HL-60/S4 treated with retinoic acid at 250 ng/mL for 4 days and 3 days (cell line): ENCODE measurements at regions not wholly inside any gene's neighbourhood (a gene's known extent, or its start where the extent isn't known, plus 50 kb on each side); places are given as distances from the start of the nearest gene placed in this dataset.

ENCODE experiments used
- in situ Hi-C: fragments of 300-500 bp; cut with MboI; formaldehyde crosslinking; loops from 2 replicates; pipeline ENCODE4 v1.7.0; 2022; ENCODE audit warnings: low sequenced_read_pairs

DNA sequence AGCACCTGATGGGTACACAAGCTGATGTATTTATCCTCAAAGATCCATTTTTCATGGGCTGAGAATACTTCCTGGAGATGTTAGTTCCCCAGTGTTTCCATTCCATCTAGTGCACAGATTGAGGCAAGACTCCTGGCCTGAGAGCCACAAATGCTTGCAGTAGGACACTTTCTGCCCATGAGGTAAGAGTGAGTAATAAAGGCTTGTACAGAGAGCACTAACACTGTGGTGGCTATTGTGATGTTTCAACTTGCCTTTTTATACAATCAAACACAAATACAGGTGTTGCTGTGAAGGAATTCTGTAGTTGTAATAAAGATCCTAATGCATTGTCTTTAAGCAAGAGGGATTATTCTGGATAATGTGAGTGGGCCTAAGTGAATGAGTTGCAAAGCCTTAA is 186.1 kb upstream of the ADAMTS5 start:
- in situ Hi-C loops: no loop called here

DNA sequence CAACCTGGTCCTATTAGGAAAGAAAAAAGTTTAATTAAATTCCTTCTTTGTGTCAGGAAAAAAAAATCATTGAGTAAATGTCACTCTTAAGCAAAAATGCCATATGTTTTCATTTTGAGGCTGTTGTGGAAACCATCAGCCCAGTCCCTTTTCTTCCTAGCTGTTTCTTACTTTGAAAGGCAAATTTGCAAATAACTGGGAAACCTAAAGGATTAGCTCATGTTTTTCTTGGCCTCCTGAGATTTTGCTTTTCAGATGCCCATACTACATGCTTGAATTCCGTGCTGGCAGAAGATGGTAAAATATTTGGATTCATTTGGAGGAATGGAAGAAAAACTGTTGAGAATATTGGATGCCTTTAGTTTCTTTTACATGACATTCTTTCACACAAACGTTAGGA is 182.1 kb upstream of the ADAMTS5 start:
- in situ Hi-C loops: no loop called here

DNA sequence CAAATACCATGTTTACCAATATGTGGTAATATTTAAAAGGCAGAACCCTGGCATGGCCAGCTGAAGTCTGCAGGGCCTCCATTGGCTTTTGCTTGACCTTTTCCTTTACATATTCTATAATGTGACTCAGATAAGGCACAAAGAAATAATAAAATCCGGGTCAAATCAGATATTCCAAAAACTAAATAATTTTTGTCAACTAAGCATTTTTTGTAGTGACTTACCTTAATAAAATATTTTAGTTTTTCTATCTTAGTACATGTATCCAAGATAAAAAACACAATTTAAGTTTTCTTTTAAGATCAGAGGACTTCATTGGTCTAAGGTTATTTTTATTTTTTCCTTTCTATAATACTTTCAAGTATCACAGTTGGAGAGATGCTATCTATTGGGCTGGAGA is 179.4 kb upstream of the ADAMTS5 start:
- in situ Hi-C loops: no loop called here

DNA sequence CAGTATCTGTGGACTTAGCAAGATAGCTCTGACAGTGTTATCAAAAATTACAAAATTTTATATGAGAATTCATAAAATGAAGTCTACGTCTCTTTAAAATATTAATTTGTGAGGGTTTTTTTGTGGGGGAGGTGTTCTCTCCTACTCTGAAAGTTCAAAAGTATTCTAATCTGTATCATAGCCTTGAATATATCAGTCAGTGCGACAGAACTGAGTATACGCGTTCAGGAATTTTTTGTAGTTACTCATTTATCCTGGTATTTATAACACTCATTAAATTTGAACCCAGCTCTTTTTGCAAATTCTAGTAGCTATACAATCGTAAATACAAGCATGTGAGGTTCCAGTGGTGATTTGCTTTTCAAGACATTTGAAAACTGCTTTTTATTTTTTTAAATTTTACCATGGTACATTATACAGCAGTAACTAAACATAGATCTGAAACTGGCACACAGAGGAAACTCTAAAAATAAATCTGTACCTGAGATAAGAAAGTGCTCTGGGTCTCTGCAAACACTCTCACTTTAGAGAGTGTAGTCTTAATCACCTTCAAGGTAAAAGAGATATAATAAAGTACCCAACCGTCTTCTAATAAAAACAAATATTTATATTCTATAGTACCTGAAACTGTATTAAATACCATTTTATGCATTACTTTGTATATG is 178.4 kb upstream of the ADAMTS5 start:
- in situ Hi-C loops: no loop called here

DNA sequence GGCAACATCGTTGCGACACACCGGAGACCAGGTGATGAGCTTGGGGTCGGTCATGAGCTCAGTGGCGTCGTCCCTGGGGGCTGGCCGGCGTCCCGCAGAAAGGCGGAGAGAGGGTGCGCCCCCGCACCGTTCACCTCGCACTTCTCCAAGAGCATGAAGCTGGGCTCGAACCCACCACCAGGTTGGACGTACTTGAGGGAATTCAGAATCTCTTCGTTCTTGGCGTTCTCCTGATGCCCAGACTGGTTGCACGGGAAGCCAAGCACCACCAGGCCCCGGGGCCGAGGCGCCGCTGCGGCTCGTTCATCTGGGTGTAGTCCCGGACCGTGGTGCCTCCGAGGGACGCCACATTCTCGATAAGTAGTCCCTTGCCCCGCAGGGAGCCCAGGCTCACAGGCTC is 176.6 kb upstream of the ADAMTS5 start:
- in situ Hi-C loops: no loop called here

DNA sequence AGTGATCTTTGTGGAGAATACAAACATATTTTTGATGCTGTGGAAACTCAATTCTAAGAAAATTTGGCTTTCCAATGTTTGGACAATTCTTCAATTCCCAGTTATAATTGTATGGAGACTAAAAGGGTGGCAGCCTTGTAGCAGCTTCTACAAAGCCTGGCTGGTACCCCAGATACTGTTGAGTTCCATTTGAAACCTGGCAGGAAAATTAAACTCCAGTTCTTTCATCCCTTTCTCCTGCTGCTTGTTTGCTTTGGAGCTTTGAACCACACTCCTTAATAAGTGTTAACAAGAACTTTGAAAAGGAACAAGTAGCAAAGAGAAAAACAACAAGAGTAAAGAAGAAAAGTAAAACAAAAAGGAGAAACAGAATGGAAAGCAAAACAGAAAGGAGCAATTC is 172.6 kb upstream of the ADAMTS5 start:
- in situ Hi-C loops: no loop called here

DNA sequence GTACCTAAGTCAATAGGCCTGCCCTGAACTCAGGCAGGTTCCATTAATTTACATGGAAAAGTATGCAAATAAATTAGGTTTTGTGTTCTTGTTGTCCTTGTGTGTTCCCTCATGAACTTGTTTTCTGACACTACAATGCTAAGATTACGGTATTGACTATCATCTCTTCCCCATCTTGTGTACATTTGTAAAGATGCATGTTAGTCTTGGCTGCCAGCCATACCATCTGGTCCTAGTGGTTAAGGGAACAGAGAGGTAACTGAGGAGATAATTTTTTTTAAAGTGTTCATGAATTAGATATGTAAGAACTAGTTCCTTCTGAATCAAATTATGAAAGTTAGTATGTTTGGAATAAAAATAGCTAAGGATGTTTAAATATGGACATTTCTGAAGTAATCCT is 167.6 kb upstream of the ADAMTS5 start:
- in situ Hi-C loops: no loop called here

DNA sequence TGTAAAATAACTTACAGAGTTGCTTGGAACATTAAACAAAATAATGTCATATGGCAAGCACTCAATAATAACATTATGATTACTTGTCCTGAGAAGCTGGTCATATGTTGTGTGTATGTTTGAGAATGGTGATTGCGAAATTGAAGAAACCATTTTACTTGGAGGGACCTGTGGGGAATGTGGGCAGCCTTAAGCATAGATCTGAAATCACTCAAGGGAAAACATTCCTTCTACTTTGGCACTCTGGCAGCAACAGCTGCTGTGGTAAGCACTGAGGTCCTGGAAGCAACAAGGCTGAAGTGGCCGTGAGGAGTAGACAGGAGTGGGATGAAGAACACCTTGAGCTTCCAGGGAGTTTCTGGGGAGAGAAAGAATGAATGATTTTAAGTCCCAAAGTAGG is 165.4 kb upstream of the ADAMTS5 start:
- in situ Hi-C loops: no loop called here

DNA sequence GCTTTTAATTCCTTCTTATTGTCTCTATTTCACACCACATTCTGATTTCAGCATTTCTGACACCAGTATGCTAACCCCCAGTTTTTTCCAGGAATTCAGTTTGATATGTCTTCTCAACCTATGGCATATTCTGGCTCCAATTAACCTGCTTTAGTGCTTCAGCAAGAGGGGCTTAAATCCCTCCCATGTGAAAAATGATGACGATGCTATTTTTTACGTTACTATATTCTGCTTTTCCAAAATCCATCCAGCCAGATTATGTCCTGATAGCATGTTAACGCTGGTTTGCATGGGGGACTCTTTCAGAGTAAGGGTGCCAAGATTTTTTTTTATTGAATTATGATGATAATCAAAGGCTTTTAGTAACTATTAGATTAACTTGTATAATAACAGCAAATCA is 163.3 kb upstream of the ADAMTS5 start:
- in situ Hi-C loops: no loop called here

DNA sequence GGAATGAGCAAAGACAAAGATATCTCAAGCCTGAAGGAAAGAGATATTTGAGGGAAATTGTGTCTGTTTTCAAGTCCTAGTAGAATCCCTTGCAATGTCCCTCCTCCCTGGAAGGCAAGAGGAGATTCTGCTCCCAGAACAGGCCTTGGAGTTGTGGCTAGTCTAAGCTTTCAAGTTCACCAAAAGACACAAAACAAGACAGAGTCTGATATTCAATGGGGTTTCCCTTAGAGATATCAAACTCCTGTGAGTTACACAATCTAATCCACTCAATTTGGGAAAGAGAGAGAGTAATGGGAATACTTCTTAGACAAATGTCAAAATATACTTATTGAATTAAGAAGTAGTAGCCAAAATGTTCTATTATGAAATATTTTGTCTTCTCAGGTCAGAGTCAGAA is 162.8 kb upstream of the ADAMTS5 start:
- in situ Hi-C loops: no loop called here

DNA sequence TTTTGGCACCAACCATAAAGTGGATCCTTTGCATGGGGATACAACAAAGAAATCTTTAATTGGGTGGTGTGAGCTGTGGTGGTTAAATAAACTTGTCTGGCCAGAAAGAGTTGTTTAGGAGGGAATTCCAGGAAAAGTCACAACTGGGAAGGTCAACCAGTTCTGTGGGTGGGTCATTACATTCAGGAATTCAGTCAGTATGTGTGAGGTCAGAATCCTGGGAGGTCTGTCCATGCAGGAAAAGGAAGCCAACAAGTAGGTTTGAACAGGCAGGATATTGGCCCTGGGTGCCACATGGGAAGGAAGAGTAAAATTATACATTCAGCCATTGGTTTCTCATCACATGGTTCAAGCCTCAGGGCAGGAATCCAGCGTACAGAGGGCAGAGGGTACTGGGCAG is 162.3 kb upstream of the ADAMTS5 start:
- in situ Hi-C loops: no loop called here

DNA sequence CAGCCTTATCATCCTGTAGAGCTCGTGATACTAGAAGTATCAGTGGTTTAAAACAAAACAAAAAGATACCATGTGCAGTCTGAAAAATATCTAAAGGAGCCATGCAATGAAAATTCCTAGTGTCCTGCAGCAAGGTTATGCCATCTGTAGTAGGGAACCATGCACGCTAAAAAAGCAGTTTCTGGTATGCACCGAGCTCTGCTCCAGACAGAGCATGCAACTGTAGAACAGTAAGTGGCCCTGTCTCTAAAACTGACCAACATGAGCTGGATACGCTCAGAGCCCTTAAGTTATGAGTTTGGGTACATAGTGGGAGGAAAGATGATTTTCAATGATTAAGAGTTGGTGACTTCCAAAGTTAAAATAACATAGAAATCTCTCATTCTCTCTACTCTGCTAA is 159.3 kb upstream of the ADAMTS5 start:
- in situ Hi-C loops: no loop called here

DNA sequence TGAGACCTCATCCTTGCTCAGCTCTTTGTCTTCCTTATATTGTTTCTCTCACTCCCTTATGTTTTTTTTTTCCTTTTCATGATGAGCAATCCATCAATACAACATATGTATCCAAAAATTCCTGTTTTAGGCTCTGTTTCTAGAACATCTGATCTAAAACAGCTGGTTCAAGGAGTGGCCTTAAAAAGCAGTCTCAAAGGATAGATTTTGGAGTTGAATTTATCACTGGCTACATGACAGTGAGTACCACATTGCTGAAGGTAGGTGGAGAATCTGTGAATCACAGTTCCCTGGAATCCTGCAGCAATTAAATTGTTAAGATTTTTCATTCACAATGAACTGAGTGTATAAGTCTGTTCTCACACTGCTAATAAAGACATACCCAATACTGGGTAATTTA is 155.8 kb upstream of the ADAMTS5 start:
- in situ Hi-C loops: no loop called here

DNA sequence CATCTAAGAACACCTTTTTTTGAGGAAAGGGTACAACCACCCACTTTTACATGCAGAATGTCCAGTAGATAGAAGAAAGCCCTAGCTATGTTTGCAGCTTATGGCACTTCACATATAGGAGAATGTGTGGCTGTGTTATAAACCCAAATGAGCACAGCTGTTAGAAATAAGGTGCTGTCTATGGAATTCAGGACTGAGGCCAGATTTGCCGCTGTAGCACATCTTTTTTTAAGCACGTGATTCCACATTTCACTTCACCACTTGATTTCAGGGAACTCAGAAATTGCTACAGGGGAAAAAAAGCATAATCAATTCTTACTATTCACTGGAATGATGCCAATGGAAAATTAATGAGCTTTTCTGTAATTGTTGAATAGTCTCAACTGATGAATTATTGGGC is 147.2 kb upstream of the ADAMTS5 start:
- in situ Hi-C loops: no loop called here

DNA sequence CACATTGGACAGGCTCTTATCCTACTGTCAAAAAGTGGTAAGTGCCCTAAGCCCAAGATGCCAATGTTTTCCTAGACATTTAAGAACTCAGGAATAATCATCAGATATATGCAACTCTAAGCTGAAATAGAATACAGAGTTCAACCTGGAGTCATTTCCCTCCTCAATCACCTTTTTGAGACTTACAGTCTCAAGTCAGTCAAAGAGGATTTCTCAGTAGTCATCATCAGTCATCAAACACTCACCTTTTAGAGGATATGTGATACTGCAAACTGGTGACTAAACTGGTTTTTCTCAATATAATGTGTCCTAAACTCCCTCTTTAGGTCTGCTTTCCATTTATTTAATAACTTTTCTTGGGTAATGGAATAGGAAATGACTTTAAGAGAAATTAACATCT is 145.3 kb upstream of the ADAMTS5 start:
- in situ Hi-C loops: no loop called here

DNA sequence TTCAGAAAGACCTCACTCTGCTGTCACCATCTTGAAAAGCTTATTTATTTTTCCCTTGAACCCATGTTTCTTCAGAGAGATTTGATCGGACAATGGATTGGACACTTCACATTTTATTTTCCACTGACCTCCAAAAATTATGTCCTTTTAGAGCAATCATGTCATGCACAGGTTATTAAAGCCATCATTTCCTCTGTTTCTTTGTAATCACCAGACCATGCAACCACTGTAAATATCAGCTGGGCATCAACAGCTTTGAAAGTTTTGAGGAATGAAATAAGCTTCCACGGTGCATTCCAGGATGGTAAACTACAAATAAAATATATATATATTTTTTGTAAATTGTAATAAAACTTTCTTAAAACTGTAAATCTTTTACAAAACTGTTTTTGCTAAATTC is 144.1 kb upstream of the ADAMTS5 start:
- in situ Hi-C loops: no loop called here

DNA sequence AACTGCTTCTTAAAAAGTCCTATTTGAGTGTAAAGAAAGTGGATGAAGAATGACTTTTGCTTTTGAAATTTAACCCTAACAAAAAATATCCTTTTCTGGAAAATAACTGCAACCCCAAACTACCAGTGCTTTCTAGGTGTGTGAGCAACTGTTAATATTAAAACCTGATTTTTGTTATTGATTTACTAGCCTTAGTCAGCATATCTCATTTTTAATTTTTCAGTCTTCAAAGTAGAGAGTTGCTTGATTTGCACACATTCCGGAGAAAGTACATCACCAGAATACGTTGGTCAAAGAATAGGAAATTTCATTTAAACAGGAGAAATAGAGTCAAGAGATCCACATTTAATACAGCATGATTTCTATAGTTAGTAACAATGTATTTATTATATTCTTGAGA is 141.8 kb upstream of the ADAMTS5 start:
- in situ Hi-C loops: no loop called here

DNA sequence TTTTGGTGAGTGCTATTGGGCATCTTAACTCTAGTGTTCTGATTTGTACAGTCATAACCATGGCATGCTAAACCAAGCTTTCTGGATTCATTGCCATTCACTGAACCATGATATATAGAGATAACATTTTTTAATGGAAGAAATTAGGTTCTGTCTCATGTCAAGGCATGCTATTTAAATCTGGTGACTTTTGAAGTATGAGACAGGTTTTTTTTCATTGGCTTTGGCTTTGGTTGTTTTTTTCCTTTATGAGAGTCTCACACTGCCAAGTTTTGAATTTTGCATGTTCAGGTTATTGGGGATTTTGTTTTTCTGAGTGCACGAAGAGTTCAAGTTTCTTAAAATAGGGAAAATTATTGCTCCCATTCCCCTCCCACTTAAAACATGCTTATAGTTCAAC is 141.3 kb upstream of the ADAMTS5 start:
- in situ Hi-C loops: no loop called here

DNA sequence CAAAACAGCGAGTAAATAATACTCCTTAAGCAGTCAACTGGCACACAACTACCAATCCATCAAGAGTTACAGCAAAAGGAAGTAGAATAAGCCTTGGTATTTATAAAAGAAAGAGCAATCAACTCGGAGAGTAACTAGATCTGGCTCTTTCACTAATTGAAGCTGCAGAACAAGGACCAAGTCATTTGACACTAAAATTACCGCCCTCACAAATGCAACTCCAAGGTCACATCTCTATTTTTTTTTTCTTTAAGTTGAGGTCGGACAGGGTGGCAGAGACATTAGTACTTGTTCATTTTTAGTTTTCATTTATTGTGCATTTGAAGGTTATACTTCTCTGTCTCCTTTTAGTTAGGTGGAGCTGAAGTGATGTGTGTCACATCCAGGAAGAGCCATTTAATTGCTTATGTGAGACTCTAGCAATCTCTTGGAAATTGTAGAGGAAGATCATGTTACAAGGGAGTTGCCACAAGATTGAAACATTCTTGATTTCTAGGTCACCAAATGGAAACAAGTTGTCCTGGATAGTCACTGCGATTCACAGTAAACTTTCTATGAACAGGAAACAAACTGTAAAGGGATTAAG is 138.1 kb upstream of the ADAMTS5 start:
- in situ Hi-C loops: no loop called here

DNA sequence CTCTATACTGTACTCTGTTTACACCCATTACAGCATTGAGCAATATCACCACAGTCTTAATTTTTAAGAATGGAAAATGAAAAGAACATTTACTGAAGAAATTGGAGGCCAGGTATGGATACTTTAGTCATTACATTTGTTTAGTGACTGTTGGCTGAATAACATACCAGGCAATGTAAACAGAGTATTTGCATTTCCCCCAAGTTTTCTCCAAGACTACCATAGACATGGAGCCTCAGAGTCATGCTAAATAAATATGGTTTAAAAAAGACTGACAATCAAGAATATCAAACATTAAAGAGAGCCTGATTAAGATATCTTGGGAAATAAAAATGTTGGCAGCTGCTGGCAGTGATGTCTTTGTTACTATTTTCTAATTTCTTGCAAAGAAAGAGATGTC is 136.9 kb upstream of the ADAMTS5 start:
- in situ Hi-C loops: no loop called here

DNA sequence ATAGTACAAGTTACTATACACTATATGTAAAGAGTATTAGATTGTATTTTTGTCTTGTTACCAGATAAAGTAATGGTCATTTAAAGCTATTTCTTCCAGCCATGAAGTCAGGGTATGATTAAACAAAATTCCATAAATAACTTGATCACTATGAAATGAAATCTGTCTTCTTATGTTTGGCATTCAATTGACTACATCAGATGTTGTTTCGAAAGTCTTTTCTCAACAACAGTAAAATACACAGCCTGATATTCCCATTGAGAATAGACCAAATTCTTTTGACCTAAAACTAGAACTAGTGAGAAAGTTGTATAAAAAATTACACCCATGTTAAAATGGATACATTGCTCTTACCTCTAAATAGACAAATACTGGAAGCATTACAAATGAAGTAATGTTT is 134.6 kb upstream of the ADAMTS5 start:
- in situ Hi-C loops: no loop called here

DNA sequence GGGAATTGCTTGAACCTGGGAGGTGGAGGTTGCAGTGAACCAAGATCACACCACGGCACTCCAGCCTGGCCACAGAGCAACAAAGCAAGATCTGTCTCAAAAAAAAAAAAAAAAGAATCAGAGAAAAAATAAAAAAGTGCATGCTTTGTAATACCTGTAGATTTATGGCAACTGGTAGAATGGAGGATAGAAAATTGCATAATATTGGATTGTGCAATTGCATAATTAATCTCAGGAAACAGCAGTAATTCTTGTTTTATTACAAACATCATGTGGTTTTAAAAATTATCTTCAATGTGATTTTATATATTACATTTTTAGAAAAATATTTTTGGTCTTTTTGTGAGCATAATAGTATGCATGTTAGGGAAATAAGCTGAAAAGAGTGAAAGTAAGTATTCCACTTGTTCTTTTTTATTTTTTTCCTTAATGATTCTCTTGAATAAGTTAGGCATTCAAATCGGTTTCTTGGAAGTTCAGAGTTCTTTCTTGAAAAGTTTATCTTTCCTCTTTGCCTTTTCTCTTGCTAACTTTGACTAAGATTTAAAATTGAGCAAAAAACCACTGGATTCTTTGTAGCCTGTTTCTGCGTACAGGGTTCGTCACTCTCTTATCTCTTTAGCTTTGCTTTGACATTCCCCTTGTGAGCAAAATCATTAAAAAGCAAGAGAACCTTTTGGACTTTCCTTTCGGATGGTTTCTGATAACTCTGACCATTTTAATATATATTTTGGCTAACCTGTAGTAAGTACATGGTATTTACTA is 127.5 kb upstream of the ADAMTS5 start:
- in situ Hi-C loops: no loop called here

DNA sequence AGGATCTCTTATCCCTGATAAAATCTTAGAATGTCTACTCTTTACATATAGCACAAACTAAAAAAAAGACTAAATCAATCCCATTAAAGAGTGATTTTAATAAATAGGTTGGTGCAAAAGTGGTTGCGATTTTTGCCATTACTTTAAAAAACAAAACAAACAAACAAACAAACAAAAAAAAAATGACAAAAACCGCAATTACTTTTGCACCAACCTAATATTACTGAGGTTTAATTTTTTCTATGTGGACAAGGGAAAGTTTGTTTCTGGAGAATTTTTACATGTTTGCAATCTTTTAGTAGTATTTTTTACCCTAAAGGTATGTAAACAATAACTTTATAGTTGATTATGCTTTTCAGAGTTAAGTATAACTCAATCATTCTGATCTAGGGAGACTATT is 119.7 kb upstream of the ADAMTS5 start:
- in situ Hi-C loops: no loop called here
